ENCODE measurements at regions not wholly inside any gene's neighbourhood (a gene's known extent, or its start where the extent isn't known, plus 50 kb on each side); places are given as distances from the start of the nearest gene placed in this dataset.

- no peak overlapping the region for H3K4me3 ChIP-seq (ENCODE audit: low read depth, low read length)
- TF ChIP-seq ZNF404 (tag by site-specific recombination; IDR thresholded peaks at IDR 0.05) (no peak), MYNN (tag by site-specific recombination; IDR thresholded peaks at IDR 0.05; ENCODE audit: borderline replicate concordance) (no peak), KLF1 (tag by site-specific recombination; IDR thresholded peaks at IDR 0.05) (no peak), ZNF596 (tag by site-specific recombination; IDR thresholded peaks at IDR 0.05) (no peak), MEIS1 (CRISPR knock-in tag; IDR thresholded peaks at IDR 0.05; ENCODE audit: borderline replicate concordance) (no peak)
- TF ChIP-seq, protein P1, sequence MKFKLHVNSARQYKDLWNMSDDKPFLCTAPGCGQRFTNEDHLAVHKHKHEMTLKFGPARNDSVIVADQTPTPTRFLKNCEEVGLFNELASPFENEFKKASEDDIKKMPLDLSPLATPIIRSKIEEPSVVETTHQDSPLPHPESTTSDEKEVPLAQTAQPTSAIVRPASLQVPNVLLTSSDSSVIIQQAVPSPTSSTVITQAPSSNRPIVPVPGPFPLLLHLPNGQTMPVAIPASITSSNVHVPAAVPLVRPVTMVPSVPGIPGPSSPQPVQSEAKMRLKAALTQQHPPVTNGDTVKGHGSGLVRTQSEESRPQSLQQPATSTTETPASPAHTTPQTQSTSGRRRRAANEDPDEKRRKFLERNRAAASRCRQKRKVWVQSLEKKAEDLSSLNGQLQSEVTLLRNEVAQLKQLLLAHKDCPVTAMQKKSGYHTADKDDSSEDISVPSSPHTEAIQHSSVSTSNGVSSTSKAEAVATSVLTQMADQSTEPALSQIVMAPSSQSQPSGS (tag by site-specific recombination; IDR thresholded peaks at IDR 0.05; ENCODE audit: low read depth) = no peak
- TF ChIP-seq, protein P2, sequence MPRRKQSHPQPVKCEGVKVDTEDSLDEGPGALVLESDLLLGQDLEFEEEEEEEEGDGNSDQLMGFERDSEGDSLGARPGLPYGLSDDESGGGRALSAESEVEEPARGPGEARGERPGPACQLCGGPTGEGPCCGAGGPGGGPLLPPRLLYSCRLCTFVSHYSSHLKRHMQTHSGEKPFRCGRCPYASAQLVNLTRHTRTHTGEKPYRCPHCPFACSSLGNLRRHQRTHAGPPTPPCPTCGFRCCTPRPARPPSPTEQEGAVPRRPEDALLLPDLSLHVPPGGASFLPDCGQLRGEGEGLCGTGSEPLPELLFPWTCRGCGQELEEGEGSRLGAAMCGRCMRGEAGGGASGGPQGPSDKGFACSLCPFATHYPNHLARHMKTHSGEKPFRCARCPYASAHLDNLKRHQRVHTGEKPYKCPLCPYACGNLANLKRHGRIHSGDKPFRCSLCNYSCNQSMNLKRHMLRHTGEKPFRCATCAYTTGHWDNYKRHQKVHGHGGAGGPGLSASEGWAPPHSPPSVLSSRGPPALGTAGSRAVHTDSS (tag by site-specific recombination; IDR thresholded peaks at IDR 0.05) = no peak
- TF ChIP-seq, protein P3, sequence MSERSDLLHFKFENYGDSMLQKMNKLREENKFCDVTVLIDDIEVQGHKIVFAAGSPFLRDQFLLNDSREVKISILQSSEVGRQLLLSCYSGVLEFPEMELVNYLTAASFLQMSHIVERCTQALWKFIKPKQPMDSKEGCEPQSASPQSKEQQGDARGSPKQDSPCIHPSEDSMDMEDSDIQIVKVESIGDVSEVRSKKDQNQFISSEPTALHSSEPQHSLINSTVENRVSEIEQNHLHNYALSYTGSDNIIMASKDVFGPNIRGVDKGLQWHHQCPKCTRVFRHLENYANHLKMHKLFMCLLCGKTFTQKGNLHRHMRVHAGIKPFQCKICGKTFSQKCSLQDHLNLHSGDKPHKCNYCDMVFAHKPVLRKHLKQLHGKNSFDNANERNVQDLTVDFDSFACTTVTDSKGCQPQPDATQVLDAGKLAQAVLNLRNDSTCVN (tag by site-specific recombination; optimal IDR thresholded peaks at IDR 0.05) = no peak
Observed at GRCh38 chr2:195051401-195051800, 605.6 kb upstream of the SLC39A10 start.

GRCh38 chr2:195049372-195050031 is 607.5 kb upstream of the SLC39A10 start:
- no peak overlapping the region for H3K4me3 ChIP-seq (ENCODE audit: low read depth, low read length)
- H3K4me1 ChIP-seq (ENCODE audit: control insufficient read depth, insufficient read depth, low read length) = no peaks in the 10 kb centered on the region
- ChIA-PET CTCF (no interaction called here), POLR2A (no interaction called here)
- H3K9me3 ChIP-seq (ENCODE audit: control insufficient read depth, insufficient read depth, low read depth, low read length) = no peaks in the 10 kb centered on the region
- no peak overlapping the region for H3K27ac ChIP-seq (ENCODE audit: extremely low read depth, low read depth, low read length)
- TF ChIP-seq BCL11A (tag by site-specific recombination; IDR thresholded peaks at IDR 0.05; ENCODE audit: low read depth) (no peak), YY1 (tag by site-specific recombination; IDR thresholded peaks at IDR 0.05) (no peak), ZNF335 (tag by site-specific recombination; conservative IDR thresholded peaks at IDR 0.05) (no peak), ZNF670 (tag by site-specific recombination; IDR thresholded peaks at IDR 0.05; ENCODE audit: low read depth) (no peak), ZFHX2 (tag by site-specific recombination; conservative IDR thresholded peaks at IDR 0.05) (no peak)
- no peaks in the 10 kb centered on the region for H3K36me3 ChIP-seq (ENCODE audit: control insufficient read depth in 2 of 2, insufficient read depth in 1 of 2, low read length in 2 of 2)

More at GRCh38 chr2:195051401-195051800, 605.6 kb upstream of the SLC39A10 start:
- H3K4me1 ChIP-seq (ENCODE audit: control insufficient read depth, insufficient read depth, low read length) = no peaks in the 10 kb centered on the region
- H3K9me3 ChIP-seq (ENCODE audit: control insufficient read depth, insufficient read depth, low read depth, low read length) = no peaks in the 10 kb centered on the region
- ChIA-PET POLR2A (no interaction called here), CTCF (no interaction called here)
- no peaks in the 10 kb centered on the region for H3K36me3 ChIP-seq (ENCODE audit: control insufficient read depth in 2 of 2, insufficient read depth in 1 of 2, low read length in 2 of 2)
- no peak overlapping the region for H3K27ac ChIP-seq (ENCODE audit: extremely low read depth, low read depth, low read length)

- Histone ChIP-seq H3K9me3 (ENCODE audit: control insufficient read depth, insufficient read depth, low read depth, low read length) (no peaks in the 10 kb centered on the region), H3K27ac (ENCODE audit: extremely low read depth, low read depth, low read length) (no peak overlapping the region), H3K4me1 (ENCODE audit: control insufficient read depth, insufficient read depth, low read length) (no peaks in the 10 kb centered on the region), H3K36me3 (ENCODE audit: control insufficient read depth in 2 of 2, insufficient read depth in 1 of 2, low read length in 2 of 2) (no peaks in the 10 kb centered on the region), H3K4me3 (ENCODE audit: low read depth, low read length) (no peak overlapping the region)
- TF ChIP-seq REPIN1 (tag by site-specific recombination; IDR thresholded peaks at IDR 0.05; ENCODE audit: low read depth) (no peak), GLIS1 (tag by site-specific recombination; IDR thresholded peaks at IDR 0.05) (no peak), ZNF266 (tag by site-specific recombination; IDR thresholded peaks at IDR 0.05; ENCODE audit: low read depth) (no peak)
- POLR2A ChIA-PET = no interaction called here
- CTCF ChIA-PET = no interaction called here
Observed at GRCh38 chr2:195047955-195048354, 609.1 kb upstream of the SLC39A10 start.
